PFSK-1 (cell line): ENCODE measurements at regions not wholly inside any gene's neighbourhood (a gene's known extent, or its start where the extent isn't known, plus 50 kb on each side); places are given as distances from the start of the nearest gene placed in this dataset.

Experiments
- FOXP2 ChIP-seq: optimal IDR thresholded peaks from 2 replicates; pipeline ENCODE3; 2011; ENCODE audit warnings: borderline replicate concordance, control low read depth, inconsistent platforms; ENCODE audit not compliant: insufficient read depth; ENCODE audit errors: extremely low read length, extremely low read depth
- POLR2AphosphoS5 ChIP-seq: IDR thresholded peaks from 2 replicates; pipeline ENCODE4 v1.6.1; 2012; ENCODE audit warnings: low read depth, mild to moderate bottlenecking, control low read depth, low read length, moderate library complexity
- SIN3A ChIP-seq: IDR thresholded peaks from 2 replicates; pipeline ENCODE4 v1.6.1; 2012; ENCODE audit warnings: mild to moderate bottlenecking, low read length, moderate library complexity, borderline replicate concordance; ENCODE audit not compliant: insufficient read depth
- TAF1 ChIP-seq: IDR thresholded peaks from 2 replicates; pipeline ENCODE4 v1.6.1; 2012; ENCODE audit warnings: low read length, control low read depth, borderline replicate concordance; ENCODE audit not compliant: insufficient read depth
- TF ChIP-seq, protein P1 (sequence below), 2 experiments: IDR thresholded peaks; 2 replicates each; pipeline versions ENCODE4 v1.6.1 to v1.8.0; 2011 to 2012; ENCODE audit warnings: low read depth in 2 of 2, low read length in 2 of 2, control low read depth in 1 of 2, inconsistent platforms in 1 of 2, mild to moderate bottlenecking in 1 of 2, moderate library complexity in 1 of 2; ENCODE audit not compliant: insufficient read depth in 1 of 2

DNA sequence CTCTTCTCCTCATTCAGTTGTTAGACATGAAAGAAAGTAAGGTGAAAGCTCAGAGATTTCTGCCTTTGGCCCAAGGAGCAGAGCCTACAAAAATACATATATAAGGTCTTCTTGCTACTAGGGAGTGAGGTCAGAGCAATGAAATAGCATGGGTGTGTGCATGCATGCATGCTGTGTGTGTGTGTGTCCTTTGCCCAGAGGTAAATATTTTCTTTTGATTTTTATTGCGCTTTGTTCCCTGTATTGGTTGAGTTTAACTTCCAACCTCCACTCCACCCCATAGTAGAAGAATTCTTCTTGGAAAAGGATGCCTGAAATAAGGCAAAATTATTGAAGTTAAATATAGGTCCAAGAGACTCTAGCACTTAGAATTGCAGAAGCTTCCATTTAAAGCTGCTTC lies 248.0 kb upstream of the PTGER4 start:
- no peak for TF ChIP-seq POLR2AphosphoS5
- TF ChIP-seq FOXP2 = no peak
- no peak for TF ChIP-seq SIN3A
- TF ChIP-seq, protein P1, sequence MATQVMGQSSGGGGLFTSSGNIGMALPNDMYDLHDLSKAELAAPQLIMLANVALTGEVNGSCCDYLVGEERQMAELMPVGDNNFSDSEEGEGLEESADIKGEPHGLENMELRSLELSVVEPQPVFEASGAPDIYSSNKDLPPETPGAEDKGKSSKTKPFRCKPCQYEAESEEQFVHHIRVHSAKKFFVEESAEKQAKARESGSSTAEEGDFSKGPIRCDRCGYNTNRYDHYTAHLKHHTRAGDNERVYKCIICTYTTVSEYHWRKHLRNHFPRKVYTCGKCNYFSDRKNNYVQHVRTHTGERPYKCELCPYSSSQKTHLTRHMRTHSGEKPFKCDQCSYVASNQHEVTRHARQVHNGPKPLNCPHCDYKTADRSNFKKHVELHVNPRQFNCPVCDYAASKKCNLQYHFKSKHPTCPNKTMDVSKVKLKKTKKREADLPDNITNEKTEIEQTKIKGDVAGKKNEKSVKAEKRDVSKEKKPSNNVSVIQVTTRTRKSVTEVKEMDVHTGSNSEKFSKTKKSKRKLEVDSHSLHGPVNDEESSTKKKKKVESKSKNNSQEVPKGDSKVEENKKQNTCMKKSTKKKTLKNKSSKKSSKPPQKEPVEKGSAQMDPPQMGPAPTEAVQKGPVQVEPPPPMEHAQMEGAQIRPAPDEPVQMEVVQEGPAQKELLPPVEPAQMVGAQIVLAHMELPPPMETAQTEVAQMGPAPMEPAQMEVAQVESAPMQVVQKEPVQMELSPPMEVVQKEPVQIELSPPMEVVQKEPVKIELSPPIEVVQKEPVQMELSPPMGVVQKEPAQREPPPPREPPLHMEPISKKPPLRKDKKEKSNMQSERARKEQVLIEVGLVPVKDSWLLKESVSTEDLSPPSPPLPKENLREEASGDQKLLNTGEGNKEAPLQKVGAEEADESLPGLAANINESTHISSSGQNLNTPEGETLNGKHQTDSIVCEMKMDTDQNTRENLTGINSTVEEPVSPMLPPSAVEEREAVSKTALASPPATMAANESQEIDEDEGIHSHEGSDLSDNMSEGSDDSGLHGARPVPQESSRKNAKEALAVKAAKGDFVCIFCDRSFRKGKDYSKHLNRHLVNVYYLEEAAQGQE (IDR thresholded peaks at IDR 0.05; ENCODE audit: insufficient read depth in 1 of 2, low read depth in 2 of 2, low read length in 2 of 2) = no peak
- TF ChIP-seq TAF1 = no peak
